H7 (cell line): ENCODE measurements at regions not wholly inside any gene's neighbourhood (a gene's known extent, or its start where the extent isn't known, plus 50 kb on each side); places are given as distances from the start of the nearest gene placed in this dataset.
"Not testable (repeated sequence)": the region's sequence is repeated elsewhere in the genome, so short reads cannot be mapped to it uniquely, and the experiment has no call there.

Experiments
- DNase-seq: peaks from one replicate; pipeline ENCODE4 v3.0.0; 2012
- H3K27me3 ChIP-seq: 2 replicates; pipeline ENCODE4 v1.6.0; 2011; ENCODE audit warnings: mild to moderate bottlenecking, low read length; ENCODE audit not compliant: control insufficient read depth, insufficient read depth
- H3K36me3 ChIP-seq: replicated peaks from 2 replicates; pipeline ENCODE4 v1.5.1; 2011; ENCODE audit warnings: low read length; ENCODE audit not compliant: control insufficient read depth, insufficient read depth
- H3K4me3 ChIP-seq: 2 replicates; pipeline ENCODE4 v1.5.1; 2011; ENCODE audit warnings: low read depth, mild to moderate bottlenecking, control low read depth, low read length, moderate library complexity; ENCODE audit not compliant: insufficient read depth

GRCh38 chr12:126946958-126947357 is 1320.0 kb upstream of the TMEM132C start:
- H3K27me3 ChIP-seq, H3K36me3 ChIP-seq, H3K4me3 ChIP-seq, DNase-seq: not testable (repeated sequence)

GRCh38 chr12:126949558-126949957 is 1317.4 kb upstream of the TMEM132C start:
- no peaks in the 10 kb centered on the region for H3K27me3 ChIP-seq
- no peaks in the 10 kb centered on the region for H3K36me3 ChIP-seq
- H3K4me3 ChIP-seq = no peak overlapping the region
- DNase-seq = no peak

- no peaks in the 10 kb centered on the region for H3K27me3 ChIP-seq
- no peak overlapping the region for H3K4me3 ChIP-seq
- no peaks in the 10 kb centered on the region for H3K36me3 ChIP-seq
- DNase-seq = no peak
Observed at GRCh38 chr12:126950266-126950665, 1316.7 kb upstream of the TMEM132C start.

GRCh38 chr12:126952096-126953007 is 1314.6 kb upstream of the TMEM132C start:
- Histone ChIP-seq H3K27me3 (no peaks in the 10 kb centered on the region), H3K36me3 (no peaks in the 10 kb centered on the region), H3K4me3 (no peak overlapping the region)
- no peak for DNase-seq

- H3K4me3 ChIP-seq = no peak overlapping the region
- H3K36me3 ChIP-seq = no peaks in the 10 kb centered on the region
- DNase-seq = no peak
- H3K27me3 ChIP-seq = no peaks in the 10 kb centered on the region
Observed at GRCh38 chr12:126953365-126953889, 1313.5 kb upstream of the TMEM132C start.

GRCh38 chr12:126960221-126960620 is 1306.7 kb upstream of the TMEM132C start:
- no peaks in the 10 kb centered on the region for H3K27me3 ChIP-seq
- no peak overlapping the region for H3K4me3 ChIP-seq
- no peak for DNase-seq
- no peaks in the 10 kb centered on the region for H3K36me3 ChIP-seq

- no peaks in the 10 kb centered on the region for H3K36me3 ChIP-seq
- H3K27me3 ChIP-seq = no peaks in the 10 kb centered on the region
- no peak overlapping the region for H3K4me3 ChIP-seq
- DNase-seq = no peak
Observed at GRCh38 chr12:126960709-126961108, 1306.3 kb upstream of the TMEM132C start.

GRCh38 chr12:126963825-126964224 is 1303.1 kb upstream of the TMEM132C start:
- Histone ChIP-seq H3K36me3 (no peaks in the 10 kb centered on the region), H3K27me3 (no peaks in the 10 kb centered on the region), H3K4me3 (no peak overlapping the region)
- DNase-seq = no peak

- Histone ChIP-seq H3K27me3 (no peaks in the 10 kb centered on the region), H3K4me3 (no peak overlapping the region), H3K36me3 (no peaks in the 10 kb centered on the region)
- DNase-seq = no peak
Observed at GRCh38 chr12:126966498-126966897, 1300.5 kb upstream of the TMEM132C start.

GRCh38 chr12:126967152-126967551 is 1299.8 kb upstream of the TMEM132C start:
- no peaks in the 10 kb centered on the region for H3K36me3 ChIP-seq
- no peak overlapping the region for H3K4me3 ChIP-seq
- DNase-seq = no peak
- H3K27me3 ChIP-seq = no peaks in the 10 kb centered on the region

GRCh38 chr12:126974779-126975178 is 1292.2 kb upstream of the TMEM132C start:
- H3K36me3 ChIP-seq = no peaks in the 10 kb centered on the region
- H3K4me3 ChIP-seq = no peak overlapping the region
- peak; percentile 15 for DNase-seq
- H3K27me3 ChIP-seq = no peaks in the 10 kb centered on the region

GRCh38 chr12:126976579-126976978 is 1290.4 kb upstream of the TMEM132C start:
- H3K27me3 ChIP-seq = no peaks in the 10 kb centered on the region
- no peak for DNase-seq
- no peak overlapping the region for H3K4me3 ChIP-seq
- no peaks in the 10 kb centered on the region for H3K36me3 ChIP-seq

GRCh38 chr12:126979564-126979963 is 1287.4 kb upstream of the TMEM132C start:
- DNase-seq, H3K27me3 ChIP-seq, H3K4me3 ChIP-seq, H3K36me3 ChIP-seq: not testable (repeated sequence)

GRCh38 chr12:126982707-126983106 is 1284.3 kb upstream of the TMEM132C start:
- DNase-seq = no peak
- no peak overlapping the region for H3K4me3 ChIP-seq
- no peaks in the 10 kb centered on the region for H3K36me3 ChIP-seq

GRCh38 chr12:126983735-126984134 is 1283.2 kb upstream of the TMEM132C start:
- not testable (repeated sequence) for H3K27me3 ChIP-seq, DNase-seq, H3K36me3 ChIP-seq, H3K4me3 ChIP-seq

More at GRCh38 chr12:126982707-126983106, 1284.3 kb upstream of the TMEM132C start:
- no peaks in the 10 kb centered on the region for H3K27me3 ChIP-seq
